ENCODE measurements at regions not wholly inside any gene's neighbourhood (a gene's known extent, or its start where the extent isn't known, plus 50 kb on each side); places are given as distances from the start of the nearest gene placed in this dataset.

DNA sequence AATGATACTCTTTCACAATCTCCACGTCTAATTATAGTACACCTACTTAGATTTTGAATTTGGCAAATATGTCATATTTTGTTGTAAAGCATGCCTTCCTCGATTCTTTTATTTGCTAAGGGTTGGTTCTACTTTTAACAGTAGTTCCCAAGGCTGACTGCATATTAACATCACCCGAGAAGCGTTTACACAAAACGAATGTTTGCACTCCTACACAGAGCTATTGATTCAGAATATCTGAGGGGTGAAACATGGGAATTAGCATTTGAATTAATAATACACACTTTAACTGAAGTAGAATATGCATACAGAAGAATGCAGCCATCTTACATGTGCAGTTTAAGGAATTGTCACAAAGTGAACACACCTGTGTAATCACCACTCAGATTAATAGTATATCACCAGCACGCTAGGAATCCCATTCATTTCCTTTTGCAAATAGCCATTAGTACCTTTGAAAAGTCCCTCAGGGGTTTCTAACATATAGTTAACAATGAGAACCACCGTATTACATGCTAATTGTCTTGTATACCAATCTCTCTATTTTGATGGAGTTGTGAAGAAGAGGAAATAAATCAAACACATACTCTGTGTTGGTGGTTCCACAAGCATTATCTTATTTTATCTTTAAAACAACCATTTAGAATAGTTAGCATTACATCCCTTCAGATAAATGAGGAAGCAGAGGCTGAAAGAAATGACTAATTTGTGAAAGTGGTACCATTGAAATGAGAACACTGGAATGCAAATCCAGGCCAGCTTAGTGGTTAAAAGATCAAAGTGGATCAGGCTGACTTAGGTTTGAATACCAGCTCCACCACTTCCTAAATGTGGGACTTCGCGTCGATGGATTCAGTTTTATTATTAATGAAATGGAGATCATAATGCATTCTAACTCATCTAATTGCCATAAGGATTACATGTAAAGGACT, 317.6 kb downstream of the HDGFL1 start:
- no peak for DNase-seq

GRCh38 chr6:22888163-22888752, 318.9 kb downstream of the HDGFL1 start:
- DNase-seq = no peak

GRCh38 chr6:22891934-22892333, 322.6 kb downstream of the HDGFL1 start:
- no peak for DNase-seq

GRCh38 chr6:22892452-22892851, 323.1 kb downstream of the HDGFL1 start:
- DNase-seq = peak; percentile 35

DNA sequence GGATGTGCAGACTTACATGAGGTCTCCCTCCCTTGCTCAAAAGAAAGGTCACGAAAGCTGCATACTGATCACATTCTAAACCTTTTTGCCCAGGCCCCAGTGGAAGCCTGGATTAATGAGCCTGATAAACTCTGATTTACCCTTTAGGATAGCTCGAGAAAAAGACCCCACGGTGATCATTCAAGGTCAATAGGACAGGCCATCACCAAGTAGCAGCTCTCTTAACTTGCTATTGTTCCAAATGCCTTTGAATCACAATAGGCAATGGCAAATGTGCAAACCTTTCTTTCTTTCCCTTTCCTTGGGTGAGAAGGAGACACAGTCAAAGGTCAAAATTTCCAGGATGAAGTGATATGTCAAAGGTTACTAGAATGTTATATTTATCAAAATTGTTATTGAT, 327.3 kb downstream of the HDGFL1 start:
- no peak for DNase-seq

DNA sequence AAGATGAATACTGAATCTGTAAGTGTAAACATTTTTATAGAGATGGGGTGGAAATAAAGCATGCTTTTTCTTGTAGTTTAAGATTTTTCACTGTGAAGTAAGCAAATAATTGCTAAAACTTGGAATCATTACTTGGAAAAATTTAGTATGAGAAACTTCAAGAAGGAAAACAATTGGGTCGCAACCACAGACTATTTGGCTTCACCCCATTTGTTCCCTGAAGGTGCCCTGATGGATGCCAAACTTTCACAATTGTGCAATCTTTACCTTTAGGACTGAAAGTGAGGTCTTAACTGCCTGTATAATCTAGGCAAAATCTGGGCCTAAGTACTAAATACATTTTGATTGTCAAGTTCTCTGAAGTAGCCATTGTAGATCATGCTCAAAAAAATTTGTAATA, 330.1 kb downstream of the HDGFL1 start:
- DNase-seq = no peak

GRCh38 chr6:22903826-22904225, 334.5 kb downstream of the HDGFL1 start:
- no peak for DNase-seq

DNA sequence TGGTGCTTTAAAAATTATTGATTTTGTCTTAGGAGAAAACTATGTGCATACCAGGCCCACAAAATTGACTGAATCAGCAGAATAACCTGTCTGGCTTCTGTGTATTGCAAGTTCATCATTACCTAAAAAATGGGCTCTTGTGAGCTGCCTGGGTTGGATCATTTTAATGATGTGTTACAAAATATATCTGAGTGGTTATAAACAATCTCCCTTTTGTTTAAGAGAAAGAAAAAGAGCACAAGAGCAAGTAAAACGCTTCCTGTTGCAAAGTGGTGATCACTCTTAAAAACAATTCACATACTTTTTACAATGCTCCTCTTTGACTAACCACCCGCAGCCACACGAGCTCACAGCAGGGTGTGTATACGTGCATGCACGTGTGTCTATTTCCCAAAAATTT, 335.1 kb downstream of the HDGFL1 start:
- DNase-seq = no peak

GRCh38 chr6:22906091-22906549, 336.8 kb downstream of the HDGFL1 start:
- DNase-seq = no peak

DNA sequence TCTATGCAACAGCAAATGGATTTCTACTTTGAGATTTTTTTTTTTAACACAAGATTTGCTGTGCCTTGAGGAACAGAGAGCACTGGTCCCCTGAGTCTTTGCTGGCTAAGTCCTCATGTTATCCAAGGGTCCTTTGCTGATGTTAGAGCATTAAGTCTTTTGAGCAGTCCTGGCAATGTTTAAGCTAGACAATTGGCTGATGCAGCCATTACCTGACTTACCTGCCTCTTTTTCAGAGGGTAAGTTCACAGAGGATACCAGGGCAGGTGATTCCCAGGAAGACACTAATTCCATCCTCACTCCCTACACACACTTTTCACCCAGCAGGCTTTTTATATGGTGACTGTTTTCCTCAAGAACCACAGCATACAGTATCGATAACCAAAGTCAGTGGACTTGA, 337.7 kb downstream of the HDGFL1 start:
- no peak for DNase-seq

GRCh38 chr6:22910370-22910769, 341.0 kb downstream of the HDGFL1 start:
- no peak for DNase-seq

- DNase-seq = no peak
These were observed 344.2 kb downstream of the HDGFL1 start for GRCh38 chr6:22913612-22914011.

GRCh38 chr6:22917344-22917743, 348.0 kb downstream of the HDGFL1 start:
- DNase-seq = no peak

- no peak for DNase-seq
These were observed 352.5 kb downstream of the HDGFL1 start for GRCh38 chr6:22921828-22922227.

GRCh38 chr6:22925304-22925835, 356.0 kb downstream of the HDGFL1 start:
- DNase-seq = no peak

- DNase-seq = no peak
These were observed 356.8 kb downstream of the HDGFL1 start for GRCh38 chr6:22925920-22926789.

DNA sequence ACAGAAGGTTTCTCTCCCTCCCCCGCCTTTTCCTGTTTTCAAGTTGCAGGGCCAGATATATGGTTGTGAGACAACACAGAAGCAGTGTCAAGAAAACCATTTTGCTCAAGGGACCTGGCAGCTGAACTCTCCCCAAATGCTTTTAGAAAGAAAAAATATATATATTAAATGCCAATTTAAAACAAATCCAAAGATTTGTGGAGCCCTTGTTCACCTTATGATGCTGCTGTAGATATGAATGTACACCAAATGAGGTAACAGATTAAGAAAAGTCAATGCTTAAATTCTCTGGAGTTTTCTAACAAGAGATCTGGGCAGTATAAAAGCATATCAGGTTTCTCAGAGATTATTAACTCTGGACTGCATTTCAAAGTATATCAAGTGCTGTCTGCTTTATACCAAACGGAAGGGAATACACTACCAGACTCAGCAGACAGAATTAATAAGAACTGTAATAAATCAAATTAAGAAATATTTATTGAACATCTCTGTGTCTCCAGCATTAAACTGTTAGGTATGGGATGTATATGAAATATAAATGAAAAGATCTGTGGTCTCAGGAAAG, 357.5 kb downstream of the HDGFL1 start:
- DNase-seq = no peak

GRCh38 chr6:22928775-22929174, 359.4 kb downstream of the HDGFL1 start:
- no peak for DNase-seq

DNA sequence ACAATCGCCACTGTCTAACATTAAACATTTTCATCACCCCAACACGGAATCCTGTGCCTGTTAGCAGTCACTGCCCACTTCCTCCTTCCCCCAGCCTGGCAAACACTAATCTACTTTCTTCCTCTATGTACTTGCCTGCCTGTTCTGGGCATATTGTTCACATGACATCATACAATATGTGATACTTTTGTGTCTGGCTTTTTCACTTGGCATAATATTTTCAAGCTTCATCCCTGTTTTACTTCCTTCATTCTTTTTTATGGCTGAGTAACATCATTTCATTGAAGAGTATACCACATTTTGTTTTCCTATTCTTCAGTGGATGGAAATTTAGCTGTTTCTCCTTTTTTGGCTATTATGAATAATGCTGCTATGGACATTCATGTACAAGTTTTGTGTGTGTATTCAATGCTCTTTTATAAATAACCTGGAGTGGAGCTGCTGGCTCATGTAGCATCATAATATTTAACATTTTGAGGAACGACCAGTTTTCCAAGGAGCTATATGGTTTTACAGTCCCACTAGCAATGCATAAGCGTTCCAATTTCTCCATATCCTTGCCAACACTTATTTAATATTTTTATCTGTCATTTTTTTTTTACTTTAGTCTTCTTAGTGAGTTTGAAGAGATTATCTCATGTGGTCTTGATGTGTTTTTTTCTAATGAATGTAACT, 360.1 kb downstream of the HDGFL1 start:
- peak; percentile 69 for DNase-seq

DNA sequence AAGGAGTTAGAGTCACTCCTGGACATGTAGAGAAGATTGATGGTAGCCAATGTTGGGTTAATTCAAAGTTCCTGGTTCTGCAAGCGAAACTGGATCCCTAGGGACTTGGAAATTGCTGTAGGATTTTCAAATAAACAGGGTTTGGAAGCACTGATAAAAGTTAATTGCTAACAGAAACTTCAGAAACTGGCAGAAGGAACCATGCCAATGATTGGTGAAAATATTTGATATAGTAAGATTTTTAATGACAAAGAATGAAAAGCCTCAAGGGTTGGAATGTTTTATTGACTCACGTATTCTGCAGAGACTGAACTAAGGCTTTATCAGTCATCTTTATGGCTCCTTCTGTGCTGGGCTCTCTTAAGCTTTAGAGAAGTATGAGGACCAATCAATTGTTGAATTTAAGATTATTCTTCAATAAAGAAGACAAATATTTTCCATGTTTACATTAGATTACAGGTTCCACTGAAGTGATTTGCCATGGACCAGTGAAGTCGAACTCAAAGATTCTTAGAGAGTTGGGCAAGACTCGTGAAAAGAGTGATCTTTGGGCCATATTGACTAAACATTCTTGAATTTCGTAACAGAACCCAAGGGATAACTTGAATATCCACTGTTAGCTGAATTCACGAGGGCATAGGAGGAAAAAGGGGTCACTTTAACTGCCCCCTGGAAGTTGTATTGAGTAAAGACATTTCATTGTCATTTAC, 371.4 kb downstream of the HDGFL1 start:
- DNase-seq = no peak

- no peak for DNase-seq
These were observed 373.0 kb downstream of the HDGFL1 start for GRCh38 chr6:22942403-22942802.

Measured in hematopoietic multipotent progenitor cell treated with erythropoietin and hydrocortisone succinate and interleukin-3 and kit ligand, for 4 days (in vitro differentiated cells).